ENCODE measurements at regions not wholly inside any gene's neighbourhood (a gene's known extent, or its start where the extent isn't known, plus 50 kb on each side); places are given as distances from the start of the nearest gene placed in this dataset.

DNA sequence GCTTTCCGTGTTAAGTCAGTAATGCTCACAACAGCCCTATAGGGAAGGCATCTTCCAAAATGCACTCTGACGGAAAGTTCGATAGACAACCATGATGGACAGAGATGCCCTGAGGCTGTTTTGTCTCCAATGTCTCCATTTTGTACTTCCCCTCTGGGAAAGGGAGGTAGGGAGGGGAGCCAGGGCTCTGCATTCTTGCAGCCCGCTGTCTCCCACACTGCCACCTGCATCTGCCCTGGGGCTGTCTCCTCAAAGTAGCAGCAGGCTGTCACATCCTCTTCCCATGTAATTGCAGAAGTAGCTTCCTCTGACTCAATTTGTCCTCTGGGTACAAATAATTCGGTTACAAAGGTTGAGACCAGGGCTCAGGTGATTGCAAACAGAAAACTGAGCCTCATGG, 131.4 kb downstream of the GPAM start:
- TF ChIP-seq PAX8 (IDR thresholded peaks at IDR 0.05) (no peak), FOXM1 (IDR thresholded peaks at IDR 0.05; ENCODE audit: low read depth, low read length) (no peak), SPI1 (IDR thresholded peaks at IDR 0.05; ENCODE audit: borderline replicate concordance, insufficient read depth, low read depth, low read length) (no peak), PML (IDR thresholded peaks at IDR 0.05; ENCODE audit: low read length) (no peak), CEBPB (IDR thresholded peaks at IDR 0.05; ENCODE audit: borderline replicate concordance in 1 of 2, low read depth in 2 of 2, low read length in 2 of 2) (no peak), MEF2B (IDR thresholded peaks at IDR 0.05; ENCODE audit: partially characterized antibody, poor library complexity, severe bottlenecking) (no peak), YBX1 (IDR thresholded peaks at IDR 0.05) (no peak), EZH2 (IDR thresholded peaks at IDR 0.05; ENCODE audit: borderline replicate concordance, control insufficient read depth, low read depth, low read length) (no peak), NRF1 (conservative IDR thresholded peaks at IDR 0.05; ENCODE audit: low read depth, low read length) (no peak), GABPA (IDR thresholded peaks at IDR 0.05; ENCODE audit: low read depth) (no peak), RB1 (IDR thresholded peaks at IDR 0.05; ENCODE audit: borderline replicate concordance) (no peak), ATF7 (IDR thresholded peaks at IDR 0.05; ENCODE audit: low read depth) (no peak)
- TF ChIP-seq, protein P1, sequence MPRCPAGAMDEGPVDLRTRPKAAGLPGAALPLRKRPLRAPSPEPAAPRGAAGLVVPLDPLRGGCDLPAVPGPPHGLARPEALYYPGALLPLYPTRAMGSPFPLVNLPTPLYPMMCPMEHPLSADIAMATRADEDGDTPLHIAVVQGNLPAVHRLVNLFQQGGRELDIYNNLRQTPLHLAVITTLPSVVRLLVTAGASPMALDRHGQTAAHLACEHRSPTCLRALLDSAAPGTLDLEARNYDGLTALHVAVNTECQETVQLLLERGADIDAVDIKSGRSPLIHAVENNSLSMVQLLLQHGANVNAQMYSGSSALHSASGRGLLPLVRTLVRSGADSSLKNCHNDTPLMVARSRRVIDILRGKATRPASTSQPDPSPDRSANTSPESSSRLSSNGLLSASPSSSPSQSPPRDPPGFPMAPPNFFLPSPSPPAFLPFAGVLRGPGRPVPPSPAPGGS (IDR thresholded peaks at IDR 0.05; ENCODE audit: borderline replicate concordance, insufficient read depth, low read depth, low read length, poor library complexity, severe bottlenecking), result no peak
- TF ChIP-seq, protein P2, sequence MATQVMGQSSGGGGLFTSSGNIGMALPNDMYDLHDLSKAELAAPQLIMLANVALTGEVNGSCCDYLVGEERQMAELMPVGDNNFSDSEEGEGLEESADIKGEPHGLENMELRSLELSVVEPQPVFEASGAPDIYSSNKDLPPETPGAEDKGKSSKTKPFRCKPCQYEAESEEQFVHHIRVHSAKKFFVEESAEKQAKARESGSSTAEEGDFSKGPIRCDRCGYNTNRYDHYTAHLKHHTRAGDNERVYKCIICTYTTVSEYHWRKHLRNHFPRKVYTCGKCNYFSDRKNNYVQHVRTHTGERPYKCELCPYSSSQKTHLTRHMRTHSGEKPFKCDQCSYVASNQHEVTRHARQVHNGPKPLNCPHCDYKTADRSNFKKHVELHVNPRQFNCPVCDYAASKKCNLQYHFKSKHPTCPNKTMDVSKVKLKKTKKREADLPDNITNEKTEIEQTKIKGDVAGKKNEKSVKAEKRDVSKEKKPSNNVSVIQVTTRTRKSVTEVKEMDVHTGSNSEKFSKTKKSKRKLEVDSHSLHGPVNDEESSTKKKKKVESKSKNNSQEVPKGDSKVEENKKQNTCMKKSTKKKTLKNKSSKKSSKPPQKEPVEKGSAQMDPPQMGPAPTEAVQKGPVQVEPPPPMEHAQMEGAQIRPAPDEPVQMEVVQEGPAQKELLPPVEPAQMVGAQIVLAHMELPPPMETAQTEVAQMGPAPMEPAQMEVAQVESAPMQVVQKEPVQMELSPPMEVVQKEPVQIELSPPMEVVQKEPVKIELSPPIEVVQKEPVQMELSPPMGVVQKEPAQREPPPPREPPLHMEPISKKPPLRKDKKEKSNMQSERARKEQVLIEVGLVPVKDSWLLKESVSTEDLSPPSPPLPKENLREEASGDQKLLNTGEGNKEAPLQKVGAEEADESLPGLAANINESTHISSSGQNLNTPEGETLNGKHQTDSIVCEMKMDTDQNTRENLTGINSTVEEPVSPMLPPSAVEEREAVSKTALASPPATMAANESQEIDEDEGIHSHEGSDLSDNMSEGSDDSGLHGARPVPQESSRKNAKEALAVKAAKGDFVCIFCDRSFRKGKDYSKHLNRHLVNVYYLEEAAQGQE (IDR thresholded peaks at IDR 0.05; ENCODE audit: low read depth, low read length), result no peak
- TF ChIP-seq, protein P3, sequence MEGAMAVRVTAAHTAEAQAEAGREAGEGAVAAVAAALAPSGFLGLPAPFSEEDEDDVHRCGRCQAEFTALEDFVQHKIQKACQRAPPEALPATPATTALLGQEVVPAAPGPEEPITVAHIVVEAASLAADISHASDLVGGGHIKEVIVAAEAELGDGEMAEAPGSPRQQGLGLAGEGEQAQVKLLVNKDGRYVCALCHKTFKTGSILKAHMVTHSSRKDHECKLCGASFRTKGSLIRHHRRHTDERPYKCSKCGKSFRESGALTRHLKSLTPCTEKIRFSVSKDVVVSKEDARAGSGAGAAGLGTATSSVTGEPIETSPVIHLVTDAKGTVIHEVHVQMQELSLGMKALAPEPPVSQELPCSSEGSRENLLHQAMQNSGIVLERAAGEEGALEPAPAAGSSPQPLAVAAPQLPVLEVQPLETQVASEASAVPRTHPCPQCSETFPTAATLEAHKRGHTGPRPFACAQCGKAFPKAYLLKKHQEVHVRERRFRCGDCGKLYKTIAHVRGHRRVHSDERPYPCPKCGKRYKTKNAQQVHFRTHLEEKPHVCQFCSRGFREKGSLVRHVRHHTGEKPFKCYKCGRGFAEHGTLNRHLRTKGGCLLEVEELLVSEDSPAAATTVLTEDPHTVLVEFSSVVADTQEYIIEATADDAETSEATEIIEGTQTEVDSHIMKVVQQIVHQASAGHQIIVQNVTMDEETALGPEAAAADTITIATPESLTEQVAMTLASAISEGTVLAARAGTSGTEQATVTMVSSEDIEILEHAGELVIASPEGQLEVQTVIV (IDR thresholded peaks at IDR 0.05; ENCODE audit: borderline replicate concordance, partially characterized antibody), result no peak
- H3K4me1 ChIP-seq (ENCODE audit: control insufficient read depth, insufficient read depth, low read length), result no peaks in the 10 kb centered on the region
- no peak for DNase-seq (ENCODE audit: low read depth, low spot score)
- ATAC-seq, result no peak
- ChIA-PET POLR2A (no interaction called here), CTCF (no interaction called here), SMC1A (ENCODE audit: uncharacterized antibody, unreplicated experiment) (no interaction called here), RAD21 (ENCODE audit: unreplicated experiment) (no interaction called here)
- no peaks in the 10 kb centered on the region for H3K36me3 ChIP-seq (ENCODE audit: control insufficient read depth in 2 of 2, insufficient read depth in 2 of 2, low read length in 1 of 2)
- H3K4me3 ChIP-seq, result no peak overlapping the region
- no peaks in the 10 kb centered on the region for H3K79me2 ChIP-seq (ENCODE audit: control insufficient read depth, insufficient read depth, low read length)
- H3K9me3 ChIP-seq (replicated peaks; ENCODE audit: control insufficient read depth, insufficient read depth, low read length), result no peaks in the 10 kb centered on the region
- BruUV-seq (replicated peaks), result no TSS peak
- H2AFZ ChIP-seq (ENCODE audit: control insufficient read depth, low read depth, low read length), result no peak overlapping the region
- 34% methylated on average over 5 of the region's 5 CpGs for WGBS (ENCODE audit: insufficient coverage, insufficient replicate concordance, low lambda C conversion rate, missing lambda C conversion rate)
- no peak overlapping the region for H3K27ac ChIP-seq (ENCODE audit: control insufficient read depth, insufficient read depth)
- no peaks in the 10 kb centered on the region for H4K20me1 ChIP-seq (ENCODE audit: control insufficient read depth, insufficient read depth)
- H3K27me3 ChIP-seq (replicated peaks in 1 of 2; ENCODE audit: control insufficient read depth in 2 of 2, insufficient read depth in 2 of 2, low read length in 1 of 2), result peaks cover 0 to 2% of the 10 kb centered on the region in 2 experiments; a peak in 2 of 4 replicates
- no peak overlapping the region for H3K9ac ChIP-seq (ENCODE audit: control insufficient read depth, insufficient read depth, low read length)
- intact Hi-C loops (cut with micrococcal nuclease; ENCODE audit: unreplicated experiment) (no loop called here), in situ Hi-C loops (cut with MboI) (no loop called here)
- no peak for FAIRE-seq
- no peak overlapping the region for H3K4me2 ChIP-seq (ENCODE audit: control insufficient read depth, insufficient read depth)
